IMR-90 (cell line): ENCODE measurements at regions not wholly inside any gene's neighbourhood (a gene's known extent, or its start where the extent isn't known, plus 50 kb on each side); places are given as distances from the start of the nearest gene placed in this dataset.
"Not testable (repeated sequence)": the region's sequence is repeated elsewhere in the genome, so short reads cannot be mapped to it uniquely, and the experiment has no call there.

Experiments
- ATAC-seq: fragments of 200-7000 bp; cut with Tn5 transposase; 2 replicates; pipeline ENCODE4 v1.9.1; 2020; ENCODE audit warnings: low read depth, mild to moderate bottlenecking, moderate library complexity
- BruUV-seq: library from RNA; stranded (reverse); fragments of 400-500 nt; replicated peaks from 2 replicates; lab custom pipeline; 2021; lab: Mats Ljungman, UMichigan
- CTCF ChIA-PET: fragments of 300-600 bp; formaldehyde crosslinking; extraction: SDS; loops from one replicate; lab custom pipeline; 2021; ENCODE audit warnings: antibody characterized with exemption; lab: Yijun Ruan, JAX
- POLR2A ChIA-PET: fragments of 300-600 bp; sonication (Branson Sonifier 250); formaldehyde crosslinking; loops from one replicate; lab custom pipeline; 2022; ENCODE audit warnings: antibody characterized with exemption; ENCODE audit not compliant: unreplicated experiment; lab: Charles Lee
- DNase-seq: peaks from one replicate; pipeline ENCODE4 v3.0.0; 2013
- H2AFZ ChIP-seq: replicated peaks from 2 replicates; pipeline ENCODE3; 2013; ENCODE audit warnings: low read length, mild to moderate bottlenecking; ENCODE audit not compliant: poor library complexity
- H2AK5ac ChIP-seq: 2 replicates; pipeline ENCODE4 v1.6.1; 2013; ENCODE audit warnings: low read depth, low read length, inconsistent platforms
- H2AK9ac ChIP-seq: replicated peaks from 2 replicates; pipeline ENCODE3; 2013; ENCODE audit warnings: mild to moderate bottlenecking, low read depth, low read length, moderate library complexity; ENCODE audit not compliant: poor library complexity
- H2BK120ac ChIP-seq: 2 replicates; pipeline ENCODE4 v1.6.1; 2013; ENCODE audit warnings: low read depth, low read length, inconsistent platforms
- H2BK15ac ChIP-seq: 3 replicates; pipeline ENCODE4 v1.6.1; 2013; ENCODE audit warnings: low read depth, low read length, inconsistent platforms
- H2BK20ac ChIP-seq: 2 replicates; pipeline ENCODE4 v1.6.1; 2013; ENCODE audit warnings: low read depth, mild to moderate bottlenecking, inconsistent platforms, low read length, moderate library complexity
- H2BK5ac ChIP-seq: 2 replicates; pipeline ENCODE4 v1.6.1; 2013; ENCODE audit warnings: mild to moderate bottlenecking, low read depth, low read length, inconsistent platforms; ENCODE audit not compliant: poor library complexity, severe bottlenecking
- H3K14ac ChIP-seq: replicated peaks from 2 replicates; pipeline ENCODE4 v1.6.1; 2013; ENCODE audit warnings: low read depth, low read length, inconsistent platforms
- H3K18ac ChIP-seq: 2 replicates; pipeline ENCODE4 v1.6.1; 2013; ENCODE audit warnings: low read depth, low read length, control low read depth
- H3K23ac ChIP-seq: 2 replicates; pipeline ENCODE4 v1.6.1; 2013; ENCODE audit warnings: low read depth, low read length, inconsistent platforms
- H3K27ac ChIP-seq: 2 replicates; pipeline ENCODE4 v1.5.1; 2013; ENCODE audit warnings: mild to moderate bottlenecking, control low read depth, low read length; ENCODE audit not compliant: insufficient read depth
- H3K27me3 ChIP-seq: 2 replicates; pipeline ENCODE4 v1.6.1; 2013; ENCODE audit warnings: low read length; ENCODE audit not compliant: control insufficient read depth, insufficient read depth
- H3K36me3 ChIP-seq: 2 replicates; pipeline ENCODE4 v1.6.1; 2013; ENCODE audit warnings: low read length, mixed read lengths; ENCODE audit not compliant: control insufficient read depth, insufficient read depth
- H3K4ac ChIP-seq: 2 replicates; pipeline ENCODE4 v1.6.1; 2013; ENCODE audit warnings: low read depth, low read length, inconsistent platforms
- H3K4me1 ChIP-seq: 2 replicates; pipeline ENCODE4 v1.6.1; 2013; ENCODE audit warnings: low read length, mixed read lengths; ENCODE audit not compliant: control insufficient read depth, insufficient read depth
- H3K4me2 ChIP-seq: 2 replicates; pipeline ENCODE4 v1.6.1; 2013; ENCODE audit warnings: low read depth, mild to moderate bottlenecking, control low read depth, low read length, moderate library complexity
- H3K4me3 ChIP-seq: 2 replicates; pipeline ENCODE4 v1.5.1; 2013; ENCODE audit warnings: low read depth, mild to moderate bottlenecking, control low read depth, low read length, moderate library complexity; ENCODE audit not compliant: insufficient read depth
- H3K56ac ChIP-seq: 2 replicates; pipeline ENCODE4 v1.6.1; 2013; ENCODE audit warnings: low read length, inconsistent platforms; ENCODE audit not compliant: insufficient read depth; ENCODE audit errors: extremely low read depth
- H3K79me1 ChIP-seq, 2 experiments: 2 replicates each; pipeline ENCODE4 v1.6.1; 2013; ENCODE audit warnings: low read length in 2 of 2, inconsistent platforms in 1 of 2, low read depth in 1 of 2
- H3K9ac ChIP-seq: 2 replicates; pipeline ENCODE4 v1.6.1; 2013; ENCODE audit warnings: low read depth, low read length, control low read depth
- H3K9me1 ChIP-seq: 2 replicates; pipeline ENCODE4 v1.6.1; 2013; ENCODE audit warnings: low read length, inconsistent platforms; ENCODE audit not compliant: insufficient read depth
- H3K9me3 ChIP-seq: 2 replicates; pipeline ENCODE4 v1.6.1; 2013; ENCODE audit warnings: low read length; ENCODE audit not compliant: control insufficient read depth, insufficient read depth
- H4K20me1 ChIP-seq: 2 replicates; pipeline ENCODE4 v1.6.1; 2013; ENCODE audit warnings: low read length, inconsistent platforms; ENCODE audit not compliant: insufficient read depth
- H4K5ac ChIP-seq: 2 replicates; pipeline ENCODE4 v1.6.1; 2013; ENCODE audit warnings: mild to moderate bottlenecking, low read depth, low read length, control low read depth
- H4K8ac ChIP-seq, 2 experiments: 2 replicates each; pipeline ENCODE4 v1.6.1; 2013; ENCODE audit warnings: low read depth in 2 of 2, low read length in 2 of 2, control low read depth in 1 of 2, inconsistent platforms in 1 of 2
- H4K91ac ChIP-seq: 2 replicates; pipeline ENCODE4 v1.6.1; 2013; ENCODE audit warnings: low read depth, low read length, inconsistent platforms; ENCODE audit not compliant: insufficient read depth
- WGBS, 2 experiments: methylation state at CpG; one replicate each; pipeline versions ENCODE4 v1.1.5 to v1.1.7; 2013; ENCODE audit warnings: missing lambda C conversion rate in 2 of 2; ENCODE audit not compliant: insufficient read length in 1 of 2; ENCODE audit errors: extremely low coverage in 2 of 2; 5-methylcytosine and 5-hydroxymethylcytosine counted together
- dilution Hi-C: fragments of 300-500 bp; cut with HindIII; formaldehyde crosslinking; loops from one replicate; pipeline ENCODE4 v1.14.3; 2018; ENCODE audit warnings: low sequenced_read_pairs; ENCODE audit not compliant: unreplicated experiment
- in situ Hi-C: fragments of 300-500 bp; cut with MboI; formaldehyde crosslinking; loops from 3 replicates; pipeline ENCODE4 v1.14.3; 2019; ENCODE audit warnings: low sequenced_read_pairs, inconsistent platforms, mixed read lengths
- intact Hi-C: fragments of 100-400 bp; cut with micrococcal nuclease; formaldehyde crosslinking; loops from 2 replicates; pipeline ENCODE4 v1.10.0; 2022

DNA sequence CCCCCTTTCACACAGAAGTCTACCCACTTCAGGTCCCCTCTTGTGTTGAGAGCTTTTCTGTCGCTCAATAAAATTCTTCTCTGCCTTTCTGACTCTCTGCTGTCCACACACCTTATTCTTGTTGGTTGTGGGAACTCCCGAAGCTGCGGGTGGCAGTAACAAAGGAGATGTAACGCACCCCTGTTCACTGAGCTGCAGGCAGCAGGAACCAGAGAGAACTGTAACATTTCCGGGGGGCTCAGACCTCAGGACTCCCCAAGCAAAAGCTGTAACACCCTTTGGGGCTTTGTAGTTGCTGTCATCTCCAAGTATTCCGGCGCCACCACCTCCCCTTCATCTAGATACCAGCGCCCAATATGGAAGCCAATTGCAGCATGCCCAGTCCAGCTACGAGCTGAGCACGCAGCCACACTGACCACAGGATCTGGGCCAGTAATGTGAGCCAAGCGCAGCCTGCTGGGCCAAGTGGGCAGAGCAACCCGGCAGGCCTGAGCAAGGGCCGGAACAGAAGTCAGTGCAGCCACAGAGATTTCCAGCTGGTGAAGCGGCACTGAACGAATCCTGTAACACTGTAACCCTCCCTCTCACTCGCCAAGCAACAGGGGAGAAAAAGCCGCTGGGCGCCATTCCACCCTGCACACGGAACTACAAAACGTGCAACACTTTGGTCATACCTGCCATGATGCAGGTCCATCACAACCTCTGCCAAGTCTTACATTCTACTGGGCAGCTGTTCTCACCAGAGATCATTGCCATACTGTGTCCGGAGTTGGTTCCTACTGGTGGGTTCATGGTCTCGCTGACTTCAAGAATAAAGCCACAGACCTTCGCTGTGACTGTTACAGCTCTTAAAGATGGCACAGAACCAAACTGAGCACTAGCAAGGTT is 194.3 kb downstream of the SPATA31A6 start:
- ATAC-seq, H3K56ac ChIP-seq, H2AK5ac ChIP-seq, H3K36me3 ChIP-seq, DNase-seq, H3K9ac ChIP-seq, H4K20me1 ChIP-seq, H2BK15ac ChIP-seq, H4K91ac ChIP-seq, dilution Hi-C loops, CTCF ChIA-PET, H2AFZ ChIP-seq, H2BK20ac ChIP-seq, BruUV-seq, H3K4ac ChIP-seq, H3K14ac ChIP-seq, H3K4me3 ChIP-seq, in situ Hi-C loops, H3K27me3 ChIP-seq, H4K5ac ChIP-seq, H3K4me1 ChIP-seq, H4K8ac ChIP-seq, H3K79me1 ChIP-seq, H2AK9ac ChIP-seq, H3K4me2 ChIP-seq, H3K9me3 ChIP-seq, H2BK120ac ChIP-seq, H2BK5ac ChIP-seq, H3K27ac ChIP-seq, H3K23ac ChIP-seq, H3K18ac ChIP-seq, H3K9me1 ChIP-seq, POLR2A ChIA-PET, intact Hi-C loops: not testable (repeated sequence)
- 76% methylated on average over 6 of the region's 23 CpGs; no CpG with 5 or more reads in 1 of the 2 experiments for WGBS, 2 experiments
